K562 (cell line): ENCODE measurements at regions not wholly inside any gene's neighbourhood (a gene's known extent, or its start where the extent isn't known, plus 50 kb on each side); places are given as distances from the start of the nearest gene placed in this dataset.
"Not testable (repeated sequence)": the region's sequence is repeated elsewhere in the genome, so short reads cannot be mapped to it uniquely, and the experiment has no call there.

Experiments used
- EP300 ChIP-seq: IDR thresholded peaks from 2 replicates; pipeline ENCODE4 v1.6.1; 2012; ENCODE audit warnings: low read length, improper control_type of control experiment
- ESRRA ChIP-seq: fragments of 450-650 bp; IDR thresholded peaks from 2 replicates; pipeline ENCODE4 v1.6.1; 2014; ENCODE audit warnings: low read depth, mild to moderate bottlenecking, moderate library complexity, borderline replicate concordance
- POLR2A ChIP-seq: fragments of 450-650 bp; conservative IDR thresholded peaks from 2 replicates; pipeline ENCODE4 v1.6.1; 2016
- TRIM24 ChIP-seq, 2 experiments: fragments of 450-650 bp; IDR thresholded peaks; 2 replicates each; pipeline ENCODE4 v1.6.1; 2016
- TF ChIP-seq, protein P1 (sequence below): sonication (generic); formaldehyde crosslinking; IDR thresholded peaks from 2 replicates; pipeline ENCODE4 v1.9.0; 2022; ENCODE audit warnings: mild to moderate bottlenecking, missing genetic modification reagents

DNA sequence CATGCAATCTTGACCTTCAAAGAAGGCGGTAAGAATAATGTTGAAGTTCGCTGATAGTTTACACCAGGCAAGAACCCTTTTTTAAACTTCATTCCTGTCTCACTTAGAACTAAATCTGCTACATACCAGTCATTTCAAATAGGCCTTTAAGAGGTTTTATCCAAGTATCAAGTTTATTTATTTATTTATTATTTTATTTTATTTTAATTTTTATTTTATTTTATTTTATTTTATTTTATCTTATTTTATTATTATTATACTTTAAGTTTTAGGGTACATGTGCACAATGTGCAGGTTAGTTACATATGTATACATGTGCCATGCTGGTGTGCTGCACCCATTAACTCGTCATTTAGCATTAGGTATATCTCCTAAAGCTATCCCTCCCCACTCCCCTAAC lies 691.6 kb downstream of the ANKRD7 start:
- not testable (repeated sequence) for TF ChIP-seq EP300; ESRRA; POLR2A; TRIM24 (IDR thresholded peaks at IDR 0.05)
- TF ChIP-seq, protein P1, sequence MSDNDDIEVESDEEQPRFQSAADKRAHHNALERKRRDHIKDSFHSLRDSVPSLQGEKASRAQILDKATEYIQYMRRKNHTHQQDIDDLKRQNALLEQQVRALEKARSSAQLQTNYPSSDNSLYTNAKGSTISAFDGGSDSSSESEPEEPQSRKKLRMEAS (CRISPR knock-in tag): not testable (repeated sequence)
